Neuronal stem cell (in vitro differentiated cells): ENCODE measurements at regions not wholly inside any gene's neighbourhood (a gene's known extent, or its start where the extent isn't known, plus 50 kb on each side); places are given as distances from the start of the nearest gene placed in this dataset.

ENCODE experiments used
- DNase-seq: peaks from one replicate; pipeline ENCODE4 v3.0.0-alpha.2; 2013; ENCODE audit warnings: low spot score
- H2AFZ ChIP-seq: one replicate; pipeline ENCODE4 v1.6.1; 2013; ENCODE audit warnings: mild to moderate bottlenecking, low read length, inconsistent platforms
- H2AK5ac ChIP-seq: 2 replicates; pipeline ENCODE4 v1.6.1; 2013; ENCODE audit warnings: low read depth, mild to moderate bottlenecking, inconsistent platforms, low read length, moderate library complexity, mixed read lengths
- H2BK120ac ChIP-seq: 2 replicates; pipeline ENCODE4 v1.6.1; 2013; ENCODE audit warnings: low read depth, mild to moderate bottlenecking, inconsistent platforms, low read length, moderate library complexity, mixed read lengths
- H2BK12ac ChIP-seq: one replicate; pipeline ENCODE4 v1.6.1; 2013; ENCODE audit warnings: low read length, inconsistent platforms
- H2BK15ac ChIP-seq: 2 replicates; pipeline ENCODE4 v1.6.1; 2013; ENCODE audit warnings: mild to moderate bottlenecking, low read length, inconsistent platforms, mixed read lengths
- H2BK5ac ChIP-seq: one replicate; pipeline ENCODE4 v1.6.1; 2013; ENCODE audit warnings: inconsistent platforms, mild to moderate bottlenecking, low read length, moderate library complexity
- H3K14ac ChIP-seq: one replicate; pipeline ENCODE4 v1.6.1; 2013; ENCODE audit warnings: low read length, inconsistent platforms
- H3K18ac ChIP-seq: 2 replicates; pipeline ENCODE4 v1.6.1; 2013; ENCODE audit warnings: low read length, inconsistent platforms
- H3K23ac ChIP-seq: 2 replicates; pipeline ENCODE4 v1.6.1; 2013; ENCODE audit warnings: low read depth, mild to moderate bottlenecking, mixed read lengths, low read length, inconsistent platforms; ENCODE audit not compliant: poor library complexity
- H3K27ac ChIP-seq: replicated peaks from 3 replicates; pipeline ENCODE4 v1.5.1; 2013; ENCODE audit warnings: low read length, inconsistent platforms
- H3K27me3 ChIP-seq, 3 experiments: 2 replicates each; pipeline ENCODE4 v1.6.1; 2013; ENCODE audit warnings: low read length in 3 of 3, mild to moderate bottlenecking in 2 of 3, inconsistent platforms in 1 of 3, low read depth in 1 of 3, mixed read lengths in 1 of 3, moderate library complexity in 1 of 3; ENCODE audit not compliant: control insufficient read depth in 3 of 3, insufficient read depth in 3 of 3
- H3K36me3 ChIP-seq, 2 donors: replicated peaks in 1 of 2; 2 replicates each; pipeline ENCODE4 v1.6.1; 2013; ENCODE audit warnings: low read length in 2 of 2; ENCODE audit not compliant: control insufficient read depth in 2 of 2, insufficient read depth in 2 of 2
- H3K4ac ChIP-seq: 2 replicates; pipeline ENCODE4 v1.6.1; 2013; ENCODE audit warnings: inconsistent platforms, mild to moderate bottlenecking, low read length, moderate library complexity
- H3K4me1 ChIP-seq, 2 donors: 1 replicate in 1 of 2; 2 replicates in 1 of 2; pipeline ENCODE4 v1.6.1; 2013; ENCODE audit warnings: low read length in 2 of 2, low read depth in 1 of 2; ENCODE audit not compliant: control insufficient read depth in 2 of 2, insufficient read depth in 1 of 2
- H3K4me2 ChIP-seq: one replicate; pipeline ENCODE4 v1.6.1; 2013; ENCODE audit warnings: mild to moderate bottlenecking, low read length, inconsistent platforms; ENCODE audit not compliant: insufficient read depth, poor library complexity, severe bottlenecking
- H3K4me3 ChIP-seq, 2 donors: 2 replicates each; pipeline ENCODE4 v1.5.1; 2013; ENCODE audit warnings: low read length in 2 of 2, mild to moderate bottlenecking in 2 of 2, inconsistent platforms in 1 of 2, moderate library complexity in 1 of 2
- H3K79me1 ChIP-seq: one replicate; pipeline ENCODE4 v1.6.1; 2013; ENCODE audit warnings: low read depth, mild to moderate bottlenecking, inconsistent platforms, low read length, moderate library complexity
- H3K9ac ChIP-seq: one replicate; pipeline ENCODE4 v1.6.1; 2013; ENCODE audit warnings: mild to moderate bottlenecking, low read depth, low read length, inconsistent platforms; ENCODE audit not compliant: poor library complexity
- H3K9me3 ChIP-seq, 2 donors: replicated peaks in 1 of 2; 2 replicates each; pipeline versions ENCODE3 to v1.6.1; 2013; ENCODE audit warnings: low read length in 2 of 2, mild to moderate bottlenecking in 2 of 2, inconsistent platforms in 1 of 2, low read depth in 1 of 2, mixed read lengths in 1 of 2, moderate library complexity in 1 of 2; ENCODE audit not compliant: control insufficient read depth in 2 of 2, insufficient read depth in 1 of 2
- H4K8ac ChIP-seq: one replicate; pipeline ENCODE4 v1.6.1; 2013; ENCODE audit warnings: low read depth, mild to moderate bottlenecking, inconsistent platforms, low read length, moderate library complexity
- H4K91ac ChIP-seq: one replicate; pipeline ENCODE4 v1.6.1; 2013; ENCODE audit warnings: low read length, low read depth, mild to moderate bottlenecking, inconsistent platforms; ENCODE audit not compliant: poor library complexity
- WGBS, 2 donors: extraction: QIAGEN DNeasy Blood & Tissue Kit; methylation state at CpG; one replicate each; pipeline ENCODE4 v1.1.7; 2013; ENCODE audit warnings: missing lambda C conversion rate in 2 of 2, mixed read lengths in 1 of 2; ENCODE audit not compliant: insufficient read length in 2 of 2, insufficient replicate concordance in 1 of 2; ENCODE audit errors: extremely low coverage in 2 of 2; 5-methylcytosine and 5-hydroxymethylcytosine counted together

DNA sequence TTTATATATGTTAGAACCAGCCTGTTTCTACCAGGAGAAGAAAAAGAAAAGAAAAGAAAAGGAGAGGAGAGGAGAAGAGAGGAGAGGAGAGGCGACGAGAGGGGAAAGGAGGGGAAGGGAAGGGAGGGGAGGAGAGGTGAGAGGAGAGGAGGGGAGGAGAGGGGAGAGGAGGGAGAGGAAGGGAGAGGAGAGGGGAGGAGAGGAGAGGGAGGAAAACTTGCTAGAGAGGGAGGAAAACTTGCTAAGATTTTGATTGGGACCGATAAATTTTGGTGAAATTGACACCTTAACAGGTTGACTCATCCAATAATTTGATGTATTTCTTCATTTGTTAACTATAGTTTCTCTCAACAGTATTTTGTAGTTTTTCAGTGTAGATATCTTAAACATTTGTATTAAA, 164.0 kb upstream of the SYT1 start:
- H2BK120ac ChIP-seq = no peak overlapping the region
- H3K27ac ChIP-seq = no peak overlapping the region
- no peaks in the 10 kb centered on the region for H3K9me3 ChIP-seq
- H3K36me3 ChIP-seq = no peaks in the 10 kb centered on the region
- H3K4me2 ChIP-seq = no peak overlapping the region
- H2BK15ac ChIP-seq = no peak overlapping the region
- H3K23ac ChIP-seq = no peak overlapping the region
- H3K14ac ChIP-seq = no peak overlapping the region
- H2BK5ac ChIP-seq = no peak overlapping the region
- no peak overlapping the region for H3K4ac ChIP-seq
- WGBS, 2 donors = no CpG with 5 or more reads among the region's 3 CpGs
- no peaks in the 10 kb centered on the region for H3K79me1 ChIP-seq
- no peak overlapping the region for H4K8ac ChIP-seq
- H2BK12ac ChIP-seq = no peak overlapping the region
- H2AFZ ChIP-seq = no peak overlapping the region
- no peak for DNase-seq
- no peak overlapping the region for H3K9ac ChIP-seq
- no peak overlapping the region for H3K4me3 ChIP-seq
- H3K4me1 ChIP-seq = no peaks in the 10 kb centered on the region
- H3K27me3 ChIP-seq = no peaks in the 10 kb centered on the region
- H4K91ac ChIP-seq = no peak overlapping the region
- H2AK5ac ChIP-seq = no peak overlapping the region
- H3K18ac ChIP-seq = no peak overlapping the region

DNA sequence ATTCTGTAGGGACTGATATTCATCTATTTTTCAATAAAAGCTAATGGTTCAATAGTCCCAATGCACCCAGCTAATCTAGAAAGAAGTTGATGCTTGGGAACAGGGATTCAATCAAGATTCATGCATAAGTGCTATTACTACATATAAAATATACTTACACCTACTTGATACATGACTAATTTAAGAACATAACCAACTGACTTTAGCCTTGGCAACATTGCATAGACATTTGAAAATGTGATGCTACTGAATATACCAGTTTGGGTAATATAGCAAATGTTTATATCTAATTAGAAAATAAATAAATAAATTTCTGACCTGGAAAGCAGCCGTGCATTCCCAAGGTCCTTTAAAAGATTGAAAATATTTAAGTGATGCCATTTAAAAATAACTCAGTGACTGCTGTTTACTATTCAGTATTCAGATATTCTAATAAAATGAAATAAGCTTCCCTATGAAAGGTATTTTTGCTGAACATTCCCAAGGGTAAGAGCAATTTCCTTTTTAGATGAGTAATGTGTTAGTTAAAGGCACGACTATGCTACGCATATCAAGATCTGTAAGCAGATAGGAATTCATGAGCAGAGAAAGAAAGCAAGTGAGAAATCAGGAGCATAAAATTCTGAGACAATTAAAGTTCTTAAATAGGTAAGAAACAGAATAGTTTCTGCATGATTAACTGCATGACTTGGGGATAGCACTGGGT, 160.6 kb upstream of the SYT1 start:
- Histone ChIP-seq H3K9me3 (no peaks in the 10 kb centered on the region), H3K27ac (no peak overlapping the region), H2BK15ac (no peak overlapping the region), H2AK5ac (no peak overlapping the region), H2BK12ac (no peak overlapping the region), H3K79me1 (no peaks in the 10 kb centered on the region), H3K4me1 (no peaks in the 10 kb centered on the region), H3K4me3 (no peak overlapping the region), H3K4me2 (no peak overlapping the region), H3K27me3 (no peaks in the 10 kb centered on the region), H3K36me3 (no peaks in the 10 kb centered on the region), H2BK120ac (no peak overlapping the region), H3K18ac (no peak overlapping the region), H3K23ac (no peak overlapping the region), H2AFZ (no peak overlapping the region), H3K9ac (no peak overlapping the region), H4K91ac (no peak overlapping the region), H4K8ac (no peak overlapping the region), H2BK5ac (no peak overlapping the region), H3K14ac (no peak overlapping the region), H3K4ac (no peak overlapping the region)
- WGBS, 2 donors = no CpG with 5 or more reads among the region's 3 CpGs
- DNase-seq = no peak

GRCh38 chr12:78711954-78712353, 152.6 kb upstream of the SYT1 start:
- no peak overlapping the region for H3K27ac ChIP-seq
- H2BK12ac ChIP-seq = no peak overlapping the region
- no peak overlapping the region for H3K4ac ChIP-seq
- H3K14ac ChIP-seq = no peak overlapping the region
- no peak overlapping the region for H4K91ac ChIP-seq
- H3K9me3 ChIP-seq = no peaks in the 10 kb centered on the region
- H3K79me1 ChIP-seq = no peaks in the 10 kb centered on the region
- no peak for DNase-seq
- no peak overlapping the region for H3K4me2 ChIP-seq
- H3K4me1 ChIP-seq = no peaks in the 10 kb centered on the region
- no peak overlapping the region for H2AFZ ChIP-seq
- no peak overlapping the region for H2BK5ac ChIP-seq
- H3K9ac ChIP-seq = no peak overlapping the region
- H3K27me3 ChIP-seq = no peaks in the 10 kb centered on the region
- H2BK15ac ChIP-seq = no peak overlapping the region
- no peak overlapping the region for H3K4me3 ChIP-seq
- H4K8ac ChIP-seq = no peak overlapping the region
- H2AK5ac ChIP-seq = no peak overlapping the region
- WGBS, 2 donors = no CpG with 5 or more reads among the region's 4 CpGs
- no peaks in the 10 kb centered on the region for H3K36me3 ChIP-seq
- no peak overlapping the region for H3K23ac ChIP-seq
- no peak overlapping the region for H2BK120ac ChIP-seq
- no peak overlapping the region for H3K18ac ChIP-seq

DNA sequence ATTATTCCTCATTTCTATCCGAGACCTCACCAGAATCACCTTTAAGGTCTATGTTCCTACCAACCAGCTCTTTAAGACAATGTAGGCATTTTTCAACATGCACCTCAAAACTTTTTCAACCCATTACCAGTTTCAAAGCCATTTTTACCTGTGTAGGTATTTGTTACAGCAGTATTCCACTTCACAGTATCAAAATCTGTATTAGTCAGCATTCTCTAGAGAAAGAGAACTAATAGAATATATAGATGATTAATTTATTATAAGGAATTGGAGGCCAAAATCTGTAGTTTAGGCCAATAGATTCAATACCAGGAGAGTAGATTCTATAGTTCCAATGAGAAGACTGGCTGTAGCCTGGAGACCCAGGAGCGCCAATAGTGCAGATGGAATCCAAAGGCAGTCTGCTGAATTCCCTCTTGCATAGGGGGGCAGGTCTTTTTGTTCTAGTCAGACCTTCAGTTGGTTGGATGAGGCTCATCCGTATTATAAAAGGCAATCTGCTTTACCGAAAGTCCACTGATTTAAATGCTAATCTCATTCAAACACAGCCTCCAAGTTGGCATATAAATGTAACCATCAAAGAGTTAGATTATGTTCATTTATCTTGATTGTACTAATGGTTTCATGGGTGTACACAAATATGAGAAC, 151.6 kb upstream of the SYT1 start:
- Histone ChIP-seq H3K27ac (no peak overlapping the region), H3K4me2 (no peak overlapping the region), H2BK12ac (no peak overlapping the region), H2AK5ac (no peak overlapping the region), H4K8ac (no peak overlapping the region), H3K14ac (no peak overlapping the region), H2AFZ (no peak overlapping the region), H3K4me3 (no peak overlapping the region), H2BK120ac (no peak overlapping the region), H3K4me1 (no peaks in the 10 kb centered on the region), H2BK5ac (no peak overlapping the region), H3K4ac (no peak overlapping the region), H3K79me1 (no peaks in the 10 kb centered on the region), H2BK15ac (no peak overlapping the region), H3K23ac (no peak overlapping the region), H4K91ac (no peak overlapping the region), H3K36me3 (no peaks in the 10 kb centered on the region), H3K9ac (no peak overlapping the region), H3K9me3 (no peaks in the 10 kb centered on the region), H3K18ac (no peak overlapping the region), H3K27me3 (no peaks in the 10 kb centered on the region)
- no peak for DNase-seq
- WGBS, 2 donors = no CpG with 5 or more reads among the region's 4 CpGs
